Subcutaneous abdominal adipose tissue (tissue), 5 donors: ENCODE measurements at regions not wholly inside any gene's neighbourhood (a gene's known extent, or its start where the extent isn't known, plus 50 kb on each side); places are given as distances from the start of the nearest gene placed in this dataset.

Experiments used
- H3K27ac ChIP-seq: one replicate; pipeline ENCODE4 v1.7.0; 2013; ENCODE audit warnings: low read depth, mild to moderate bottlenecking, inconsistent platforms, low read length, moderate library complexity
- H3K27me3 ChIP-seq, 5 donors: one replicate each; pipeline ENCODE4 v1.7.0; 2013; ENCODE audit warnings: low read length in 5 of 5, inconsistent platforms in 1 of 5; ENCODE audit not compliant: control insufficient read depth in 5 of 5, insufficient read depth in 4 of 5
- H3K36me3 ChIP-seq, 5 donors: one replicate each; pipeline ENCODE4 v1.7.0; 2013; ENCODE audit warnings: low read length in 5 of 5; ENCODE audit not compliant: control insufficient read depth in 5 of 5, insufficient read depth in 5 of 5
- H3K4me1 ChIP-seq, 5 donors: one replicate each; pipeline ENCODE4 v1.7.0; 2013; ENCODE audit warnings: low read length in 5 of 5, mild to moderate bottlenecking in 3 of 5, moderate library complexity in 1 of 5; ENCODE audit not compliant: control insufficient read depth in 5 of 5, insufficient read depth in 5 of 5
- H3K4me3 ChIP-seq, 5 donors: one replicate each; pipeline ENCODE4 v1.7.0; 2013; ENCODE audit warnings: low read length in 5 of 5, low read depth in 1 of 5
- H3K9ac ChIP-seq, 5 donors: one replicate each; pipeline ENCODE4 v1.7.0; 2013; ENCODE audit warnings: low read length in 5 of 5, mild to moderate bottlenecking in 4 of 5, moderate library complexity in 3 of 5
- H3K9me3 ChIP-seq, 5 donors: one replicate each; pipeline ENCODE4 v1.7.0; 2013; ENCODE audit warnings: low read length in 5 of 5; ENCODE audit not compliant: control insufficient read depth in 5 of 5
- donor health status: healthy.
- donor health status: healthy.
- donor health status: healthy.
- donor health status: healthy.
- donor health status: healthy.

- H3K4me1 ChIP-seq, result no peaks in the 10 kb centered on the region
- no peaks in the 10 kb centered on the region for H3K27me3 ChIP-seq
- H3K36me3 ChIP-seq, result no peaks in the 10 kb centered on the region
- peaks cover 0 to 8% (median 0%) of the 10 kb centered on the region in 5 donors for H3K9me3 ChIP-seq
- H3K4me3 ChIP-seq, result no peak overlapping the region
- no peak overlapping the region for H3K9ac ChIP-seq
- no peak overlapping the region for H3K27ac ChIP-seq
Observed at GRCh38 chr18:37948471-37948870, 382.9 kb upstream of the CELF4 start.

- no peaks in the 10 kb centered on the region for H3K36me3 ChIP-seq
- no peak overlapping the region for H3K4me3 ChIP-seq
- no peaks in the 10 kb centered on the region for H3K27me3 ChIP-seq
- no peak overlapping the region for H3K27ac ChIP-seq
- no peak overlapping the region for H3K9ac ChIP-seq
- no peaks in the 10 kb centered on the region for H3K4me1 ChIP-seq
- no peaks in the 10 kb centered on the region for H3K9me3 ChIP-seq
Observed at GRCh38 chr18:37946324-37946723, 380.7 kb upstream of the CELF4 start.

GRCh38 chr18:37944700-37945270 lies 379.2 kb upstream of the CELF4 start:
- no peaks in the 10 kb centered on the region for H3K36me3 ChIP-seq
- no peaks in the 10 kb centered on the region for H3K9me3 ChIP-seq
- no peak overlapping the region for H3K9ac ChIP-seq
- H3K4me3 ChIP-seq, result no peak overlapping the region
- H3K27ac ChIP-seq, result no peak overlapping the region
- no peaks in the 10 kb centered on the region for H3K4me1 ChIP-seq
- no peaks in the 10 kb centered on the region for H3K27me3 ChIP-seq

- no peaks in the 10 kb centered on the region for H3K4me1 ChIP-seq
- peaks cover 0 to 7% (median 2%) of the 10 kb centered on the region in 5 donors for H3K9me3 ChIP-seq
- H3K36me3 ChIP-seq, result no peaks in the 10 kb centered on the region
- no peaks in the 10 kb centered on the region for H3K27me3 ChIP-seq
- H3K9ac ChIP-seq, result no peak overlapping the region
- no peak overlapping the region for H3K27ac ChIP-seq
- H3K4me3 ChIP-seq, result no peak overlapping the region
Observed at GRCh38 chr18:37937287-37937686, 371.7 kb upstream of the CELF4 start.

GRCh38 chr18:37935086-37935485 lies 369.5 kb upstream of the CELF4 start:
- H3K36me3 ChIP-seq, result no peaks in the 10 kb centered on the region
- no peak overlapping the region for H3K4me3 ChIP-seq
- no peak overlapping the region for H3K27ac ChIP-seq
- H3K9me3 ChIP-seq, result peaks cover 0 to 7% (median 3%) of the 10 kb centered on the region in 5 donors
- H3K27me3 ChIP-seq, result no peaks in the 10 kb centered on the region
- H3K4me1 ChIP-seq, result no peaks in the 10 kb centered on the region
- no peak overlapping the region for H3K9ac ChIP-seq

- no peak overlapping the region for H3K4me3 ChIP-seq
- peaks cover 0 to 3% (median 0%) of the 10 kb centered on the region in 5 donors for H3K9me3 ChIP-seq
- no peaks in the 10 kb centered on the region for H3K4me1 ChIP-seq
- H3K27me3 ChIP-seq, result no peaks in the 10 kb centered on the region
- H3K36me3 ChIP-seq, result no peaks in the 10 kb centered on the region
- H3K27ac ChIP-seq, result no peak overlapping the region
- no peak overlapping the region for H3K9ac ChIP-seq
Observed at GRCh38 chr18:37930640-37931039, 365.0 kb upstream of the CELF4 start.

- Histone ChIP-seq H3K4me3 (no peak overlapping the region), H3K9me3 (no peaks in the 10 kb centered on the region), H3K9ac (no peak overlapping the region), H3K36me3 (no peaks in the 10 kb centered on the region), H3K27me3 (no peaks in the 10 kb centered on the region), H3K4me1 (no peaks in the 10 kb centered on the region), H3K27ac (no peak overlapping the region)
Observed at GRCh38 chr18:37922162-37922561, 356.6 kb upstream of the CELF4 start.

GRCh38 chr18:37920865-37921264 lies 355.3 kb upstream of the CELF4 start:
- Histone ChIP-seq H3K4me1 (no peaks in the 10 kb centered on the region), H3K9ac (no peak overlapping the region), H3K9me3 (no peaks in the 10 kb centered on the region), H3K4me3 (no peak overlapping the region), H3K27me3 (no peaks in the 10 kb centered on the region), H3K36me3 (no peaks in the 10 kb centered on the region), H3K27ac (no peak overlapping the region)

GRCh38 chr18:37913051-37913450 lies 347.5 kb upstream of the CELF4 start:
- no peaks in the 10 kb centered on the region for H3K9me3 ChIP-seq
- no peaks in the 10 kb centered on the region for H3K36me3 ChIP-seq
- no peak overlapping the region for H3K4me3 ChIP-seq
- no peak overlapping the region for H3K9ac ChIP-seq
- H3K27me3 ChIP-seq, result no peaks in the 10 kb centered on the region
- no peak overlapping the region for H3K27ac ChIP-seq
- H3K4me1 ChIP-seq, result no peaks in the 10 kb centered on the region

- H3K27ac ChIP-seq, result no peak overlapping the region
- no peak overlapping the region for H3K9ac ChIP-seq
- H3K36me3 ChIP-seq, result no peaks in the 10 kb centered on the region
- H3K4me1 ChIP-seq, result no peaks in the 10 kb centered on the region
- H3K4me3 ChIP-seq, result no peak overlapping the region
- no peaks in the 10 kb centered on the region for H3K9me3 ChIP-seq
- H3K27me3 ChIP-seq, result no peaks in the 10 kb centered on the region
Observed at GRCh38 chr18:37902344-37902743, 336.7 kb upstream of the CELF4 start.

GRCh38 chr18:37900326-37900725 lies 334.7 kb upstream of the CELF4 start:
- no peaks in the 10 kb centered on the region for H3K4me1 ChIP-seq
- H3K36me3 ChIP-seq, result no peaks in the 10 kb centered on the region
- H3K9ac ChIP-seq, result no peak overlapping the region
- H3K27me3 ChIP-seq, result no peaks in the 10 kb centered on the region
- no peaks in the 10 kb centered on the region for H3K9me3 ChIP-seq
- H3K27ac ChIP-seq, result no peak overlapping the region
- no peak overlapping the region for H3K4me3 ChIP-seq
